B cell (primary cell): ENCODE measurements at regions not wholly inside any gene's neighbourhood (a gene's known extent, or its start where the extent isn't known, plus 50 kb on each side); places are given as distances from the start of the nearest gene placed in this dataset.

Source experiments
- ATAC-seq: fragments of 200-7000 bp; cut with Tn5 transposase; one replicate; pipeline ENCODE4 v1.10.0; 2021; ENCODE audit warnings: low read depth, mild to moderate bottlenecking, moderate number of reproducible peaks, moderate library complexity
- CTCF ChIA-PET: fragments of 350-600 bp; sonication (Branson Sonifier 250); formaldehyde crosslinking; loops from one replicate; lab custom pipeline; 2021; ENCODE audit warnings: antibody characterized with exemption, inconsistent platforms; lab: Charles Lee
- POLR2A ChIA-PET: fragments of 350-600 bp; sonication (Branson Sonifier 250); formaldehyde crosslinking; loops from one replicate; lab custom pipeline; 2021; ENCODE audit warnings: antibody characterized with exemption; lab: Charles Lee
- DNase-seq: peaks from one replicate; pipeline ENCODE4 v3.0.0; 2013
- H2AFZ ChIP-seq: 2 replicates; pipeline ENCODE4 v1.6.1; 2012; ENCODE audit warnings: mild to moderate bottlenecking, low read depth, low read length; ENCODE audit not compliant: insufficient read depth, poor library complexity, severe bottlenecking
- H3K27ac ChIP-seq, 2 donors: 1 replicate in 1 of 2; 2 replicates in 1 of 2; pipeline ENCODE4 v1.5.1; 2012 to 2013; ENCODE audit warnings: low read length in 2 of 2, mild to moderate bottlenecking in 2 of 2, moderate library complexity in 1 of 2
- H3K27me3 ChIP-seq, 4 experiments: fragments of 200-600 bp in 1 of 4; sonication (generic) in 1 of 4; replicated peaks in 1 of 4; 1 replicate in 2 of 4; 2 replicates in 2 of 4; pipeline versions ENCODE4 v1.6.1 to v1.7.0; 2013 to 2016; ENCODE audit warnings: low read length in 3 of 4, mild to moderate bottlenecking in 2 of 4, mixed read lengths in 1 of 4, moderate library complexity in 1 of 4; ENCODE audit not compliant: insufficient read depth in 4 of 4, control insufficient read depth in 3 of 4; ENCODE audit errors: control extremely low read depth in 1 of 4
- H3K36me3 ChIP-seq, 2 experiments: replicated peaks in 1 of 2; 1 replicate in 1 of 2; 2 replicates in 1 of 2; pipeline versions ENCODE4 v1.6.1 to v1.7.1; 2013; ENCODE audit warnings: low read length in 1 of 2; ENCODE audit not compliant: insufficient read depth in 2 of 2, control insufficient read depth in 1 of 2; ENCODE audit errors: control extremely low read depth in 1 of 2, extremely low read depth in 1 of 2
- H3K4me1 ChIP-seq, 2 donors: fragments of 200-600 bp in 1 of 2; sonication (generic) in 1 of 2; 1 replicate in 1 of 2; 2 replicates in 1 of 2; pipeline versions ENCODE4 v1.5.1 to v1.6.1; 2013 to 2017; ENCODE audit warnings: low read length in 2 of 2; ENCODE audit not compliant: control insufficient read depth in 2 of 2, insufficient read depth in 2 of 2
- H3K4me2 ChIP-seq: replicated peaks from 2 replicates; pipeline ENCODE3; 2012; ENCODE audit warnings: mild to moderate bottlenecking, low read depth, low read length; ENCODE audit not compliant: poor library complexity, severe bottlenecking
- H3K4me3 ChIP-seq, 5 experiments: fragments of 200-600 bp in 1 of 5; sonication (generic) in 1 of 5; 1 replicate in 3 of 5; 2 replicates in 2 of 5; pipeline versions ENCODE4 v1.5.1 to v1.7.0; 2011 to 2016; ENCODE audit warnings: low read length in 4 of 5, mild to moderate bottlenecking in 4 of 5, low read depth in 2 of 5, control low read depth in 1 of 5, moderate library complexity in 1 of 5; ENCODE audit not compliant: insufficient read depth in 1 of 5; ENCODE audit errors: control extremely low read depth in 1 of 5, extremely low read depth in 1 of 5
- H3K79me2 ChIP-seq: fragments of 200-600 bp; sonication (generic); one replicate; pipeline ENCODE4 v1.6.0; 2016; ENCODE audit warnings: low read length; ENCODE audit not compliant: control insufficient read depth, insufficient read depth
- H3K9ac ChIP-seq: fragments of 200-600 bp; sonication (generic); 2 replicates; pipeline ENCODE4 v1.6.1; 2017; ENCODE audit warnings: mild to moderate bottlenecking, low read length, moderate library complexity
- H3K9me3 ChIP-seq, 3 donors: one replicate each; pipeline versions ENCODE4 v1.6.1 to v1.7.1; 2013; ENCODE audit warnings: low read length in 2 of 3; ENCODE audit not compliant: control insufficient read depth in 2 of 3, insufficient read depth in 1 of 3; ENCODE audit errors: control extremely low read depth in 1 of 3
- H4K20me1 ChIP-seq: 2 replicates; pipeline ENCODE4 v1.6.0; 2012; ENCODE audit warnings: mild to moderate bottlenecking, low read length; ENCODE audit not compliant: insufficient read depth, control insufficient read depth, poor library complexity, severe bottlenecking
- H3K27ac Mint-ChIP-seq: one replicate; pipeline ENCODE4 v1.8.0; 2021; ENCODE audit warnings: mixed read lengths
- H3K27me3 Mint-ChIP-seq: one replicate; pipeline ENCODE4 v1.8.0; 2021; ENCODE audit warnings: mixed read lengths
- H3K4me1 Mint-ChIP-seq: one replicate; pipeline ENCODE4 v1.8.0; 2021; ENCODE audit warnings: mixed read lengths
- H3K4me3 Mint-ChIP-seq: one replicate; pipeline ENCODE4 v1.8.0; 2021; ENCODE audit warnings: mixed read lengths
- H3K9me3 Mint-ChIP-seq: one replicate; pipeline ENCODE4 v1.8.0; 2022; ENCODE audit warnings: mixed read lengths; ENCODE audit not compliant: insufficient read depth
- CTCF ChIP-seq: fragments of 200-600 bp; IDR thresholded peaks from one replicate; pipeline ENCODE4 v1.8.0; 2022; ENCODE audit warnings: antibody characterized with exemption, mild to moderate bottlenecking
- EZH2 ChIP-seq: IDR thresholded peaks from 2 replicates; pipeline ENCODE4 v1.6.1; 2012; ENCODE audit warnings: borderline replicate concordance, low read depth, mild to moderate bottlenecking, moderate library complexity, low read length; ENCODE audit not compliant: insufficient read depth, poor library complexity, severe bottlenecking
- WGBS: methylation state at CpG from one replicate; pipeline ENCODE4 v1.1.5; 2013; ENCODE audit warnings: missing lambda C conversion rate; ENCODE audit not compliant: insufficient coverage; 5-methylcytosine and 5-hydroxymethylcytosine counted together
- intact Hi-C: fragments of 100-400 bp; cut with micrococcal nuclease; formaldehyde crosslinking; loops from one replicate; pipeline ENCODE4 v1.10.0; 2022

GRCh38 chr13:62697701-62698100, 1282.1 kb upstream of the PCDH20 start:
- no peaks in the 10 kb centered on the region for H3K4me1 ChIP-seq
- no peaks in the 10 kb centered on the region for H3K27me3 Mint-ChIP-seq
- H3K4me3 Mint-ChIP-seq: no peak overlapping the region
- H3K4me1 Mint-ChIP-seq: no peaks in the 10 kb centered on the region
- no peak overlapping the region for H3K27ac ChIP-seq
- TF ChIP-seq CTCF: no peak
- no peak for TF ChIP-seq EZH2
- H3K9me3 ChIP-seq: no peaks in the 10 kb centered on the region
- no peak overlapping the region for H3K4me3 ChIP-seq
- no peaks in the 10 kb centered on the region for H3K9me3 Mint-ChIP-seq
- ATAC-seq (no peak), DNase-seq (no peak)
- intact Hi-C loops: no loop called here
- no CpG with 5 or more reads among the region's 1 CpG for WGBS
- no peaks in the 10 kb centered on the region for H4K20me1 ChIP-seq
- H3K79me2 ChIP-seq: no peaks in the 10 kb centered on the region
- no peak overlapping the region for H3K27ac Mint-ChIP-seq
- CTCF ChIA-PET: no interaction called here
- H3K4me2 ChIP-seq: no peak overlapping the region
- no peak overlapping the region for H2AFZ ChIP-seq
- no peak overlapping the region for H3K9ac ChIP-seq
- no peaks in the 10 kb centered on the region for H3K27me3 ChIP-seq
- POLR2A ChIA-PET: no interaction called here
- H3K36me3 ChIP-seq: no peaks in the 10 kb centered on the region

- POLR2A ChIA-PET: no interaction called here
- no peak for DNase-seq
- CTCF ChIA-PET: no interaction called here
- Histone ChIP-seq H3K79me2 (no peaks in the 10 kb centered on the region), H4K20me1 (no peaks in the 10 kb centered on the region), H3K4me1 (no peaks in the 10 kb centered on the region), H3K9ac (no peak overlapping the region), H3K9me3 (no peaks in the 10 kb centered on the region), H3K27ac (no peak overlapping the region), H3K4me3 (no peak overlapping the region), H3K27me3 (no peaks in the 10 kb centered on the region), H3K36me3 (no peaks in the 10 kb centered on the region), H2AFZ (no peak overlapping the region), H3K4me2 (no peak overlapping the region)
- Mint-ChIP-seq H3K9me3 (no peaks in the 10 kb centered on the region), H3K4me1 (no peaks in the 10 kb centered on the region), H3K27me3 (no peaks in the 10 kb centered on the region), H3K27ac (no peak overlapping the region), H3K4me3 (no peak overlapping the region)
- no peak for ATAC-seq
- no peak for TF ChIP-seq EZH2
- TF ChIP-seq CTCF: no peak
- intact Hi-C loops: no loop called here
Measured at GRCh38 chr13:62696490-62696889, 1280.8 kb upstream of the PCDH20 start.
